GM20000 (cell line): ENCODE measurements at regions not wholly inside any gene's neighbourhood (a gene's known extent, or its start where the extent isn't known, plus 50 kb on each side); places are given as distances from the start of the nearest gene placed in this dataset.
"Not testable (repeated sequence)": the region's sequence is repeated elsewhere in the genome, so short reads cannot be mapped to it uniquely, and the experiment has no call there.

Experiments
- DNase-seq: peaks from one replicate; pipeline ENCODE4 v3.0.0; 2012; ENCODE audit warnings: low spot score
- TF ChIP-seq, protein P1 (sequence below): IDR thresholded peaks from 2 replicates; pipeline ENCODE4 v1.5.1; 2012; ENCODE audit warnings: mild to moderate bottlenecking, control low read depth; ENCODE audit errors: extremely low read depth, missing control alignments

DNA sequence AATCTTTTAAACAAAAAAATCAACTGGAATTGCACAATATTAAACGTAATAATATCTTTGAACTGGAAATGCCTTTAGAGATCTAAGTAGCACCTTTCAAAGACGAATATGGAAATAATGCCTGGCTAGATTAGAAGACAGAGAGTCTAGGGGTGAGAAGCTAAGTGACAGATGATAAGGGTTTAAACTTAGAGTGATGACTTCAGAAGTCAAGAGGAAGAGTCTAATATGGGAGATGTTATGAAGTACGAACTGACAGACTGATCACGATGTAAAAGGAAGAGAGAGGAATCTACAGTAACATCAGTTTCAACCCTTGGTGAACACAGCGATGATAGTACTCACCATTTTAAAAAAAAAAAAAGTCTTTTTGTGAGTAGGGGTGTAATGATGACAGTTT lies 57.9 kb downstream of the HINT1 start:
- TF ChIP-seq, protein P1, sequence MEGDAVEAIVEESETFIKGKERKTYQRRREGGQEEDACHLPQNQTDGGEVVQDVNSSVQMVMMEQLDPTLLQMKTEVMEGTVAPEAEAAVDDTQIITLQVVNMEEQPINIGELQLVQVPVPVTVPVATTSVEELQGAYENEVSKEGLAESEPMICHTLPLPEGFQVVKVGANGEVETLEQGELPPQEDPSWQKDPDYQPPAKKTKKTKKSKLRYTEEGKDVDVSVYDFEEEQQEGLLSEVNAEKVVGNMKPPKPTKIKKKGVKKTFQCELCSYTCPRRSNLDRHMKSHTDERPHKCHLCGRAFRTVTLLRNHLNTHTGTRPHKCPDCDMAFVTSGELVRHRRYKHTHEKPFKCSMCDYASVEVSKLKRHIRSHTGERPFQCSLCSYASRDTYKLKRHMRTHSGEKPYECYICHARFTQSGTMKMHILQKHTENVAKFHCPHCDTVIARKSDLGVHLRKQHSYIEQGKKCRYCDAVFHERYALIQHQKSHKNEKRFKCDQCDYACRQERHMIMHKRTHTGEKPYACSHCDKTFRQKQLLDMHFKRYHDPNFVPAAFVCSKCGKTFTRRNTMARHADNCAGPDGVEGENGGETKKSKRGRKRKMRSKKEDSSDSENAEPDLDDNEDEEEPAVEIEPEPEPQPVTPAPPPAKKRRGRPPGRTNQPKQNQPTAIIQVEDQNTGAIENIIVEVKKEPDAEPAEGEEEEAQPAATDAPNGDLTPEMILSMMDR = no peak
- no peak for DNase-seq

DNA sequence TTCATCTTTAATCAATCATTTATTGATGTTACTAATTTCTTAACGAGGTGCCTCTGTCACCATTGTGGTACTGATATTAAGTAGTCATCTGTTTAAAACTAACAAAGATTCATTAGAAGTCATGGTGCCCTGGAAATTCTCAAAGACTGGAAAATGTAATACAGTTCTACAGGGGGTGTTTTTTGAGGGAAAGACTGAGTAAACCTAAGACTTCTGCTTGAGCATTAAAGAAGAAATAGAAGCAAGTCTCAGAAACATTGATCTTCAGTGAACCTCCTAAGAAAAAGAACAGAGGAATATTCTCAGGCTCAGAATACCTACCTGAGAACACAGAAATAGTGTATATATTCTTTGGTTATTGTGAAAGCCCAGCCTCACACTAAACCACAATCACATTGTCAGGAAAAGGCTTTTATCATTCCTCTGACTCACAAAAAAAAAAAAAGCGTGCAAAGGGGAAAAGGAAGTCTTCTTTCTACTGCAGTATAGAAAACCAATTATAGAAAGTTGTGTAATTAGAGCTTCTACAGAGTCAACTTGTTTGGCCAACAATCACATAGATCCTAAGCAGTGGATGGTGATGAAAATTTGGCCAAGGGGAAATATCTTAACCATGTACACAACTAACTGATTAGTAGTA lies 60.8 kb downstream of the HINT1 start:
- DNase-seq = no peak
- TF ChIP-seq, protein P1 = no peak

DNA sequence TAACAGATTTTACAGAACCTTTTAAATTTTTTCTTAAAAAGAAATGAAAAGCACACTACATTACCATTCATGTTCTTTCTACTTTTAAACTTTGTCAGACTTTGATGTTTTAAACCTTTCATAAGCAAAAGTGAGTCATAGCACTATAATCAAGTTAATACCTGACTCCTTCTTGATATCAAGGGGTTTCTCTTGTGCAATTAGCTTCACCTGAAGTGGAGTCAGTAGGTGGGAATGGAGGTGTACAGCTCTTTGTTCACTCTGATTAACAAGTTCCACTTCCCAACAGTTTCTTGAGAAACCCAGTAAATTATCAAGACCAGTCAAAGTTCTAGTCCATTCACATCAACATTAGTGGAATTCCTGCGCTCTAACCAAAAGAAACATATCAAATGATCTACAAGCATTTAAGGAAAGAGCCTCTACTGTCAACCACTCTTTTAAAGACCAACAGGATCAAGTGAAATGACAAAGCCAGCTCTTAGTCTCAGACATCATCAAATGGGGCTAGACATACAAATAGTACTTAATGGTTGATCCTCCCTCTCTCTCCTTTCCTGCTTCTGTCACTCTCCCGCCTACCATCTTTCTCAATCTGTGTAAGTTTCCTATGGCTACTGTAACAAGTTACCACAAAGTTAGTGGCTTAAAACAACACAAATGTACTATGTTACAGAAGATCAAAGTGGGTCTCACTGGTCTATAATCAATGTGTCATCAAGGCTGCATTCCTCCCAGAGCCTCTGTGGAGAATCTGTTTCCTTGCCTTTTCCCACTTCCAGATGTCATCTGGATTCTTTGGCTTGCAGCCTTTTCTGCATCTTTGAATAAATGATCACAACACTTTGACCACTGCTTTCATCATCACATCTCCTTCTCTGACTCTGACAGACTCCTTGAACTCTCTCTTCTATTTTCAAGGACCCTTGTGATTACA lies 68.0 kb downstream of the HINT1 start:
- TF ChIP-seq, protein P1 = no peak
- no peak for DNase-seq

DNA sequence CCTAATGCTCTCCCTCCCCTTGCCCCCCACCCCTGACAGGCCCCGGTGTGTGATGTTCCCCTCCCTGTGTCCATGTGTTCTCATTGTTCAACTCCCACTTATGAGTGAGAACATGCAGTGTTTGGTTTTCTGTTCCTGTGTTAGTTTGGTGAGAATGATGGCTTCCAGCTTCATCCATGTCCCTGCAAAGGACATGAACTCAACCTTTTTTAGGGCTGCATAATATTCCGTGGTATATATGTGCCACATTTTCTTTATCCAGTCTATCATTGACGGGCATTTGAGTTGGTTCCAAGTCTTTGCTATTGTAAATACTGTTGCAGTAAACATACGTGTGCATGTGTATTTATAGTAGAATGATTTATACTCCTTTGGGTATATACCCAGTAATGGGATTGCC lies 69.5 kb downstream of the HINT1 start:
- not testable (repeated sequence) for DNase-seq

DNA sequence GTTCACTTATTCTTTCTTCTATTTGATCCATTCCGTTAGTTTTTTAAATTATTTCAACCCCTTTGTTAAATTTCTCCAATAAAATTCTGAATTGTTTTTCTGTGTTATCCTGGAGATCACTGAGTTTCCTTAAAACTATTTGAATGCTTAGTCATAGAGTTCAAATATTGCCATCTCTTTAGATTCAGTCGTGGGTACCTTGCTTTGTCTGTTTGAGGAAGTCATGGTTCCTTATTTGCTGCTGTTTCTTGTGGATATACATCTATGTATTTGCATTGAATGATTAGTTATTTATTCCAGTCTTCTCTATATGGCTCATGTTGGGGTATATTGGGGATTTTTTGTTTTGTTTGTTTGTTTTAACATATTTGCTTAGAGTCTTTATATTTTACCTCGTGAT lies 80.6 kb downstream of the HINT1 start:
- DNase-seq = no peak
- TF ChIP-seq, protein P1 = no peak

DNA sequence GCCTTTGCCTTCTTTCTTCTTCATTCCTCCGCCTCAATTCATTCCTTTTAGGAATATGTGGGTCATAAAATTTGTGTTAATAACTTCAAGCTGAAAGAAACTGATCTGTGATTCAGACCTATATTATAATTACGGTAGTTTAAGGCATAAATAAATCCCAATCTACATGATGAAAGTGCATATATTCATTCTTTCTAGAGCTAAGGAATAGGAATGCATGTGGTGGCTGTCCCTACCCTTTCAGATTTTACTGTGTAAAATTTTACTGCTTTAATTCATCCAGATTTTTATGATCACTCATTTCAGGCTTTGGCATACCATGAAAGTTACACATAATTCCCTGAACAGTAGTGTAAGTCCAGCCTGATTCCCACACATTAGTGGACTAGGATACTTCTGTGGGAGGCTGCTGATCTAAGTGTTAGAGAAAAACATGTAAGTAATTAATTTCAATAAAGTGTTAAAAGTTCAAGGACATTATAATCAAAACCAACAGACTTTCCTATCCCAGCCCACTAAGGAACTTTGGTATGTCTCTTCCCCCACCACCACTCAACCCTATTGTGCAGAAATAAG lies 83.1 kb downstream of the HINT1 start:
- TF ChIP-seq, protein P1 = no peak
- no peak for DNase-seq

DNA sequence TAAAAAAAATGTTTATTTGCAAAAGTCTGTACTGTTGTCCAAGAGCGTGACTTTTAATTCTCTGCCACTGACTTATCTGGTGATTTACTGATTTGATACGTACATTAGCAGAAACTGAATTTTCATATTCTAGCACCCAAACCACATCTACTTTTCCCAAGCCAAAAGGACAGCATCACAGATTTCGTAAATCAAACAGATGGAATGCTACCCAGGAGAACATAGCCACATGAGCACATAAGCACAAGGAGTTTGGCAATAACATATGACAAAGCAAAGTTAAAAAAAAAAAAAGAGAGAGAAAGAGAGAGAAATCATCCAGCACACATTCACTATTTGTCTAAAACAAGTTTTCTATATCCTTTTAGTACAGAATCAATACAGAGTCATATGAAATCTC lies 83.7 kb downstream of the HINT1 start:
- TF ChIP-seq, protein P1 = no peak
- no peak for DNase-seq
